ENCODE measurements at regions not wholly inside any gene's neighbourhood (a gene's known extent, or its start where the extent isn't known, plus 50 kb on each side); places are given as distances from the start of the nearest gene placed in this dataset.
"Not testable (repeated sequence)": the region's sequence is repeated elsewhere in the genome, so short reads cannot be mapped to it uniquely, and the experiment has no call there.

GRCh38 chr3:101995371-101996046 is 146.2 kb downstream of the NFKBIZ start:
- ATAC-seq (no peak), DNase-seq (ENCODE audit: low spot score) (no peak)

GRCh38 chr3:101996832-101997231 is 147.5 kb downstream of the NFKBIZ start:
- no peak for DNase-seq (ENCODE audit: low spot score)
- no peak for ATAC-seq

- DNase-seq (ENCODE audit: low spot score): no peak
- no peak for ATAC-seq
These were observed 149.1 kb downstream of the NFKBIZ start for GRCh38 chr3:101998256-101998926.

- DNase-seq (ENCODE audit: low spot score) (no peak), ATAC-seq (no peak)
These were observed 150.0 kb downstream of the NFKBIZ start for GRCh38 chr3:101999177-101999779.

- DNase-seq (ENCODE audit: low spot score) (no peak), ATAC-seq (no peak)
These were observed 151.4 kb downstream of the NFKBIZ start for GRCh38 chr3:102000620-102001209.

- no peak for DNase-seq (ENCODE audit: low spot score)
- no peak for ATAC-seq
These were observed 152.7 kb downstream of the NFKBIZ start for GRCh38 chr3:102002056-102002455.

- ATAC-seq (no peak), DNase-seq (ENCODE audit: low spot score) (no peak)
These were observed 155.2 kb downstream of the NFKBIZ start for GRCh38 chr3:102004561-102004960.

GRCh38 chr3:102005551-102005950 is 156.2 kb downstream of the NFKBIZ start:
- DNase-seq (ENCODE audit: low spot score): no peak
- no peak for ATAC-seq

GRCh38 chr3:102006812-102007485 is 157.6 kb downstream of the NFKBIZ start:
- ATAC-seq: no peak
- DNase-seq (ENCODE audit: low spot score): no peak

- ATAC-seq; DNase-seq (ENCODE audit: low spot score): not testable (repeated sequence)
These were observed 159.1 kb downstream of the NFKBIZ start for GRCh38 chr3:102008436-102008835.

- no peak for DNase-seq (ENCODE audit: low spot score)
- ATAC-seq: no peak
These were observed 167.1 kb downstream of the NFKBIZ start for GRCh38 chr3:102016417-102016816.

- DNase-seq (ENCODE audit: low spot score): no peak
- ATAC-seq: no peak
These were observed 168.5 kb downstream of the NFKBIZ start for GRCh38 chr3:102017784-102018183.

- DNase-seq (ENCODE audit: low spot score) (no peak), ATAC-seq (no peak)
These were observed 169.2 kb downstream of the NFKBIZ start for GRCh38 chr3:102018551-102018950.

- ATAC-seq: no peak
- no peak for DNase-seq (ENCODE audit: low spot score)
These were observed 171.4 kb downstream of the NFKBIZ start for GRCh38 chr3:102020735-102021134.

GRCh38 chr3:102024270-102024904 is 175.1 kb downstream of the NFKBIZ start:
- ATAC-seq: no peak
- no peak for DNase-seq (ENCODE audit: low spot score)

GRCh38 chr3:102025606-102026270 is 176.4 kb downstream of the NFKBIZ start:
- no peak for ATAC-seq
- DNase-seq (ENCODE audit: low spot score): no peak

GRCh38 chr3:102026656-102027055 is 177.3 kb downstream of the NFKBIZ start:
- DNase-seq (ENCODE audit: low spot score): no peak
- ATAC-seq: no peak

GRCh38 chr3:102030661-102031060 is 181.3 kb downstream of the NFKBIZ start:
- no peak for ATAC-seq
- no peak for DNase-seq (ENCODE audit: low spot score)

- no peak for ATAC-seq
- no peak for DNase-seq (ENCODE audit: low spot score)
These were observed 182.5 kb downstream of the NFKBIZ start for GRCh38 chr3:102031834-102032233.
